Stomach (tissue), 8 donors: ENCODE measurements at regions not wholly inside any gene's neighbourhood (a gene's known extent, or its start where the extent isn't known, plus 50 kb on each side); places are given as distances from the start of the nearest gene placed in this dataset.

Experiments used
- DNase-seq, 2 donors: peaks; one replicate each; pipeline versions ENCODE4 v3.0.0 to v3.0.0-alpha.2; 2013 to 2019
- H3K27ac ChIP-seq, 5 donors: fragments of 200-600 bp in 4 of 5; sonication (generic) in 4 of 5; one replicate each; pipeline ENCODE4 v1.5.1; 2013 to 2019; ENCODE audit warnings: mild to moderate bottlenecking in 1 of 5, moderate library complexity in 1 of 5
- H3K27me3 ChIP-seq, 3 donors: fragments of 200-600 bp; sonication (generic); one replicate each; pipeline ENCODE4 v1.5.1; 2017 to 2019; ENCODE audit warnings: mixed run types in 1 of 3
- H3K36me3 ChIP-seq, 4 donors: fragments of 200-600 bp; sonication (generic); 1 replicate in 3 of 4; 2 replicates in 1 of 4; pipeline ENCODE4 v1.5.1; 2016 to 2019
- H3K4me1 ChIP-seq, 4 donors: fragments of 200-600 bp; sonication (generic); one replicate each; pipeline ENCODE4 v1.5.1; 2016 to 2019
- H3K4me3 ChIP-seq, 4 donors: fragments of 200-600 bp; sonication (generic) in 3 of 4; one replicate each; pipeline ENCODE4 v1.5.1; 2016 to 2019; ENCODE audit warnings: mild to moderate bottlenecking in 1 of 4
- H3K9me3 ChIP-seq, 4 donors: fragments of 200-600 bp; sonication (generic); one replicate each; pipeline ENCODE4 v1.5.1; 2016 to 2019
- EP300 ChIP-seq: sonication (generic); formaldehyde crosslinking; IDR thresholded peaks from one replicate; pipeline ENCODE4 v1.6.1; 2017; ENCODE audit warnings: antibody characterized with exemption
- POLR2A ChIP-seq, 4 donors: fragments of 450-650 bp; IDR thresholded peaks; one replicate each; pipeline ENCODE4 v1.6.1; 2016; ENCODE audit warnings: antibody characterized with exemption in 4 of 4, control low read depth in 2 of 4, mild to moderate bottlenecking in 1 of 4, moderate library complexity in 1 of 4
- POLR2AphosphoS5 ChIP-seq, 3 donors: sonication (generic); formaldehyde crosslinking; IDR thresholded peaks; one replicate each; pipeline ENCODE4 v1.6.1; 2016; ENCODE audit warnings: antibody characterized with exemption in 3 of 3
- WGBS, 5 donors: extraction: QIAGEN DNeasy Blood & Tissue Kit in 3 of 5; methylation state at CpG; one replicate each; pipeline versions ENCODE4 v1.1.5 to v1.1.7; 2013 to 2018; 5-methylcytosine and 5-hydroxymethylcytosine counted together
- intact Hi-C: fragments of 100-400 bp; cut with DNase I; formaldehyde crosslinking; loops from one replicate; pipeline ENCODE4 v1.15.1; 2023; ENCODE audit warnings: low total_unique reads
- TF ChIP-seq, protein P1 (sequence below), 7 experiments: fragments of 450-650 bp in 4 of 7; fragments of 200-600 bp in 3 of 7; sonication (generic) in 3 of 7; IDR thresholded peaks; one replicate each; pipeline ENCODE4 v1.5.1; 2016 to 2019; ENCODE audit warnings: antibody characterized with exemption in 7 of 7, control low read depth in 2 of 7, mild to moderate bottlenecking in 1 of 7
- donor health status: healthy with polysubstance abuse.
- donor health status: Bipolar disorder and iron deficiency.
- donor health status: healthy.

DNA sequence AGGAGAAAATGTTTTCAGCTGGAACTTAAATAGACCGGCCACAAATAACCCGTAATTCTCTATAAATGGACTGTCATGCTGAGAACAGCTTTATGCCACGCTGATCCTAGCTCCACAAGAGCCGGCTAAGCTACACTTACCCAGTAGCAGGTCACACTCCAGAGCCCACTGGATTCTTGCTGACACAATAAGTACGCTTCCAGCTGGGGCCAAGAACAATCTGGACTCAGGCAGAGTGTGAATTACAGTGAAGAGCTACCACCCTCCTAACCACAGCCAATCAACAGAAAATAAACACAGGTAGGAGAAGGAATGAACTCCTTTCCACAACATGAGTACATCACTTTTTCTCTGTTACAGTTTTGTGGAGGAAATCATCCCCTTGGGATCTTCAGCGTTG is 531.3 kb downstream of the GALC start:
- no peaks in the 10 kb centered on the region for H3K4me1 ChIP-seq
- WGBS, 5 donors, result 87 to 91% (median 88%) methylated on average over 6 of the region's 6 CpGs
- no peak for TF ChIP-seq POLR2A (IDR thresholded peaks at IDR 0.05)
- TF ChIP-seq POLR2AphosphoS5 (IDR thresholded peaks at IDR 0.05), result no peak
- TF ChIP-seq, protein P1, sequence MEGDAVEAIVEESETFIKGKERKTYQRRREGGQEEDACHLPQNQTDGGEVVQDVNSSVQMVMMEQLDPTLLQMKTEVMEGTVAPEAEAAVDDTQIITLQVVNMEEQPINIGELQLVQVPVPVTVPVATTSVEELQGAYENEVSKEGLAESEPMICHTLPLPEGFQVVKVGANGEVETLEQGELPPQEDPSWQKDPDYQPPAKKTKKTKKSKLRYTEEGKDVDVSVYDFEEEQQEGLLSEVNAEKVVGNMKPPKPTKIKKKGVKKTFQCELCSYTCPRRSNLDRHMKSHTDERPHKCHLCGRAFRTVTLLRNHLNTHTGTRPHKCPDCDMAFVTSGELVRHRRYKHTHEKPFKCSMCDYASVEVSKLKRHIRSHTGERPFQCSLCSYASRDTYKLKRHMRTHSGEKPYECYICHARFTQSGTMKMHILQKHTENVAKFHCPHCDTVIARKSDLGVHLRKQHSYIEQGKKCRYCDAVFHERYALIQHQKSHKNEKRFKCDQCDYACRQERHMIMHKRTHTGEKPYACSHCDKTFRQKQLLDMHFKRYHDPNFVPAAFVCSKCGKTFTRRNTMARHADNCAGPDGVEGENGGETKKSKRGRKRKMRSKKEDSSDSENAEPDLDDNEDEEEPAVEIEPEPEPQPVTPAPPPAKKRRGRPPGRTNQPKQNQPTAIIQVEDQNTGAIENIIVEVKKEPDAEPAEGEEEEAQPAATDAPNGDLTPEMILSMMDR (IDR thresholded peaks at IDR 0.05), result no peak
- TF ChIP-seq EP300, result no peak
- intact Hi-C loops, result no loop called here
- no peak for DNase-seq
- no peak overlapping the region for H3K4me3 ChIP-seq
- H3K9me3 ChIP-seq, result no peaks in the 10 kb centered on the region
- no peaks in the 10 kb centered on the region for H3K36me3 ChIP-seq
- no peak overlapping the region for H3K27ac ChIP-seq
- no peaks in the 10 kb centered on the region for H3K27me3 ChIP-seq

DNA sequence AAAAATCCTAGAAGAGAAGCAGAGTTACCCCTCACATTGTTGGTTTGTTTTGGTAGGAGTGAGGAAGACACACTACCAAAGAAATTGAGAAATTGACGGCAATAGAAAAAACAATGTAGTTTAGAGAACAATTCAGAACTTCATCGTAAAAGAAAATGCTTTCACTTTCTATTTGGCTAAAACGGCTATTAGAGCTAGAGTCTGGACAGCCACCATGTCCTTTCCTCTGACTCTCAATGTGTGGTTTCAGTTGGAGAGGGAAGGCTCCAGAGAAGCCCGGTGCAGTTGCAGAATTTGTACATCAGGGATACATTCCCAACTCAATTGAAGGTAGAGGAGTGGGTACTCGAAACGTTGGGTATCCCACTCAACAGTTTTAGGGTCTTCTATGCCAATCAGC is 535.3 kb downstream of the GALC start:
- H3K4me1 ChIP-seq, result no peaks in the 10 kb centered on the region
- TF ChIP-seq, protein P1 (IDR thresholded peaks at IDR 0.05), result no peak
- TF ChIP-seq POLR2A (IDR thresholded peaks at IDR 0.05), result no peak
- no peak for TF ChIP-seq EP300
- no peak for TF ChIP-seq POLR2AphosphoS5 (IDR thresholded peaks at IDR 0.05)
- intact Hi-C loops, result no loop called here
- peak overlapping the region in 1 of 4 donors; percentile 21 for H3K4me3 ChIP-seq
- peaks cover 0 to 3% (median 2%) of the 10 kb centered on the region in 4 donors for H3K9me3 ChIP-seq
- DNase-seq, result no peak
- WGBS, 5 donors, result 68 to 78% (median 73%) methylated on average over 6 of the region's 6 CpGs
- H3K27ac ChIP-seq, result no peak overlapping the region
- H3K27me3 ChIP-seq, result no peaks in the 10 kb centered on the region
- no peaks in the 10 kb centered on the region for H3K36me3 ChIP-seq

DNA sequence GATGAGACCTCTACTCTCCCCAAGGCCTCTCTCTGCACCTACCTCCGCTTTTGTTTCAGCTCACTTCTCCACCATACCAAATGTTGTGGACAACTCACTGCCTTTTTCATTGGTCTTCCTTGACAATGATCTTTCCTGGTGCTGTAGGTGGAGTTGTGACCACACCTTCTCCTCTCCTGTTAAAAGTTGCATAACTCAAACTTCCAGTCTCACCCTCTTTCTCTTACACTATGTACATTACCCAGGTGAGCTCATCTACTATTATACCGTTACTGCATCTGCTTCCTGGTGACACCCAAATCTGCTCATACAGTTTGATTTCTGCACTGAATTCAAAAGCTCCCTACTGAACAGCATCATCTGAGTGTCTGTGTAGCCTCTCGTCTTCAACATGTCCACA is 542.8 kb downstream of the GALC start:
- intact Hi-C loops, result no loop called here
- 69 to 85% (median 80%) methylated on average over 3 of the region's 3 CpGs for WGBS, 5 donors
- Histone ChIP-seq H3K36me3 (no peaks in the 10 kb centered on the region), H3K9me3 (no peaks in the 10 kb centered on the region), H3K27ac (no peak overlapping the region), H3K27me3 (no peaks in the 10 kb centered on the region), H3K4me1 (no peaks in the 10 kb centered on the region), H3K4me3 (no peak overlapping the region)
- no peak for DNase-seq
- TF ChIP-seq POLR2A (IDR thresholded peaks at IDR 0.05), result no peak
- TF ChIP-seq POLR2AphosphoS5 (IDR thresholded peaks at IDR 0.05), result no peak
- TF ChIP-seq, protein P1 (IDR thresholded peaks at IDR 0.05), result no peak
- TF ChIP-seq EP300, result no peak

DNA sequence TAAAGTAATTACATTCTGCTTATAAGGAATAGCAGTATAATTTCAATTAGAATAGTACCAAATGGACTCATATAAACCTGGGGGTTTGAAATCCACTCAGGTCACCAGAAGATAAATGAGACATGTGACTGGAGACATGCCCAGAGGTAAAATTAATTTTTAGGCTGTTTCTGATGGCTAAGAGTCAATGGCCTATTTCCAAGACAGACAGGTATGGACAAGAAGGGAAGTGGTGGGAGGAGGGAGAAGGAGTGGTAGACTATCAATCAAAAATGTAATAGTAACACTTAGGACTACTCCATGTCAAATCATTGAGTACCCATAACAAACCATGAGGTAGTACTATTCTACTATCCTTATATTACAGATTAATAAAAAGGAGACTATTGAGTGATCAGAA is 544.0 kb downstream of the GALC start:
- intact Hi-C loops, result no loop called here
- H3K9me3 ChIP-seq, result no peaks in the 10 kb centered on the region
- H3K27ac ChIP-seq, result no peak overlapping the region
- H3K36me3 ChIP-seq, result no peaks in the 10 kb centered on the region
- H3K4me3 ChIP-seq, result no peak overlapping the region
- H3K27me3 ChIP-seq, result no peaks in the 10 kb centered on the region
- no peak for TF ChIP-seq POLR2AphosphoS5 (IDR thresholded peaks at IDR 0.05)
- no peaks in the 10 kb centered on the region for H3K4me1 ChIP-seq
- DNase-seq, result no peak

DNA sequence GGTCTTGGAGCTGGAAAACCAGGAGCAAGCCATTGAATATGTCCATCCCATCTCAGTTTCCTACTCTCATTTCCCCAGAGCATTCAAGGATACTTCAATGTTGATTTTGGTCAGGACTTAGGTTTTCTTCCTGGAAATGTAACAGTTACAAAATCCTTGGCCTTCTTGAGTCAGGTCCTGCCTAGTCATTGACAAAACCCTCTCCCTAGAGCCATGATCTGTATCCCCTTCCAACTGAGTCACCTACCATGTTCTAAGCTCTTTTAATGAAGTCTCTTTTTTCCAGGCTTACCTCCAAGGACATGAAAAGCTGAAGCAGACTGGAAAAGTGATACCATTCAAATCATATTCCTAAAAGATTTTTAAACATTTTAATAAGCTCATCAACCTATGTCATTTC is 549.2 kb downstream of the GALC start:
- DNase-seq, result no peak
- Histone ChIP-seq H3K27me3 (no peaks in the 10 kb centered on the region), H3K9me3 (no peaks in the 10 kb centered on the region), H3K36me3 (no peaks in the 10 kb centered on the region), H3K27ac (no peak overlapping the region), H3K4me1 (no peaks in the 10 kb centered on the region), H3K4me3 (no peak overlapping the region)
- intact Hi-C loops, result no loop called here
- TF ChIP-seq POLR2AphosphoS5 (IDR thresholded peaks at IDR 0.05) (no peak), EP300 (no peak), POLR2A (IDR thresholded peaks at IDR 0.05) (no peak)
- TF ChIP-seq, protein P1 (IDR thresholded peaks at IDR 0.05), result no peak
